WI38 (cell line): ENCODE measurements at regions not wholly inside any gene's neighbourhood (a gene's known extent, or its start where the extent isn't known, plus 50 kb on each side); places are given as distances from the start of the nearest gene placed in this dataset.

Source experiments
- H3K4me3 ChIP-seq: 2 replicates; pipeline ENCODE4 v1.5.1; 2011; ENCODE audit warnings: low read depth, mild to moderate bottlenecking, control low read depth, low read length
- TF ChIP-seq, protein P1 (sequence below): IDR thresholded peaks from 2 replicates; pipeline ENCODE4 v1.5.1; 2012; ENCODE audit warnings: low read depth, mild to moderate bottlenecking, control low read depth, low read length

DNA sequence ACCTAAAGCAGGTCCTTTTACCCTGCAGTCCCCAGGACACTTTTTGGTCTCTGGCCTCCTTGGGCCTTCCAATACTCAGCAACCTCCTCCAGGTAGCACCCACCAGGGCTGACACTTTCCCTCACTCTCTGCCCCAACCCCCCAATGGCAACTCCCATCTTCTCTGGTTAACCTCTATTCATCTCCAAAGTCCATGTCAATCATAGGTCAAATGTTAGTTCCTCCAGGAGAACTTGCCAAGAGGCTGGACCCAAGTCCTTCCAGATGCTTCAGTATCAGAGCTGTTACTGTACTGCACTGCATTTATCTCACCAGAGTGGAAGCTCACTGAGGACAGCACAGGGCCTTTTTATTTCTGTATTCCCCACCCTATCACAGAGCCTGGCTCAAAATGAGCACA is 295.0 kb upstream of the KLF14 start:
- TF ChIP-seq, protein P1, sequence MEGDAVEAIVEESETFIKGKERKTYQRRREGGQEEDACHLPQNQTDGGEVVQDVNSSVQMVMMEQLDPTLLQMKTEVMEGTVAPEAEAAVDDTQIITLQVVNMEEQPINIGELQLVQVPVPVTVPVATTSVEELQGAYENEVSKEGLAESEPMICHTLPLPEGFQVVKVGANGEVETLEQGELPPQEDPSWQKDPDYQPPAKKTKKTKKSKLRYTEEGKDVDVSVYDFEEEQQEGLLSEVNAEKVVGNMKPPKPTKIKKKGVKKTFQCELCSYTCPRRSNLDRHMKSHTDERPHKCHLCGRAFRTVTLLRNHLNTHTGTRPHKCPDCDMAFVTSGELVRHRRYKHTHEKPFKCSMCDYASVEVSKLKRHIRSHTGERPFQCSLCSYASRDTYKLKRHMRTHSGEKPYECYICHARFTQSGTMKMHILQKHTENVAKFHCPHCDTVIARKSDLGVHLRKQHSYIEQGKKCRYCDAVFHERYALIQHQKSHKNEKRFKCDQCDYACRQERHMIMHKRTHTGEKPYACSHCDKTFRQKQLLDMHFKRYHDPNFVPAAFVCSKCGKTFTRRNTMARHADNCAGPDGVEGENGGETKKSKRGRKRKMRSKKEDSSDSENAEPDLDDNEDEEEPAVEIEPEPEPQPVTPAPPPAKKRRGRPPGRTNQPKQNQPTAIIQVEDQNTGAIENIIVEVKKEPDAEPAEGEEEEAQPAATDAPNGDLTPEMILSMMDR, result no peak
- no peak overlapping the region for H3K4me3 ChIP-seq

DNA sequence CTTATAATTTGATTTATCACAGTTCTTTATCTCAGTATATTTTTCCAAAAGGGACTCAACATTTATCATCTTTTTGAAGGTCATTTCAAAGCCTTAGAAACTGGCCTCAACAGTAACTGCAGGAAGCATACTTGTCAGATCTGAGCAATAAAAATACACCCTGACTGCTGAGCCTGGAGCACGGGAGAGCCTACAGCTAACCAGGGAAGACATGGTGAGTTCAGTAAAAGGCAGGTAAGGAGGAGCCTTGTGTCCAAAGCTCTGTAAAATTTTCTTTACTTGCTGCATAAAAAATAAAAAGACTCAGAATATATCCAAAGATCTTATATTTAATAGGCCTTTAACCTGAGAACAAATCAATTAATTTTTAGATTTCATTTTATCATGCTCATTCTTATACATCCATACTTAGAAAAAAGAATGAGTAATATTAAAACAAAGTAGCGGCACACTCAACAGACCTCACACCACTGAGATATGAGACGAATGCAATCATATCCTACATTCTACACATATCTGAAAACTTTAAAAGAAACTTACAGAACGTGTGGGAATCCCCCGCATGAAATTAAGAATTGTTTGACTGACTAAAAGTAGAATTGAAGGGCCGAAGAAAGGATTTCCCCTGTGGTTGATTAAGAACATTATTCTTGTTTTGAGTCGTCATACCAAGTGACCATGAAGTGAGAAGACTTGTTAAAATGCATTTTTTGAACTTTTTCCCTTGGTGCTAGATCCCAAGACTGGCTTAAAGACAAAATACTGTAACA is 296.4 kb upstream of the MKLN1 start:
- TF ChIP-seq, protein P1, result no peak
- no peak overlapping the region for H3K4me3 ChIP-seq

DNA sequence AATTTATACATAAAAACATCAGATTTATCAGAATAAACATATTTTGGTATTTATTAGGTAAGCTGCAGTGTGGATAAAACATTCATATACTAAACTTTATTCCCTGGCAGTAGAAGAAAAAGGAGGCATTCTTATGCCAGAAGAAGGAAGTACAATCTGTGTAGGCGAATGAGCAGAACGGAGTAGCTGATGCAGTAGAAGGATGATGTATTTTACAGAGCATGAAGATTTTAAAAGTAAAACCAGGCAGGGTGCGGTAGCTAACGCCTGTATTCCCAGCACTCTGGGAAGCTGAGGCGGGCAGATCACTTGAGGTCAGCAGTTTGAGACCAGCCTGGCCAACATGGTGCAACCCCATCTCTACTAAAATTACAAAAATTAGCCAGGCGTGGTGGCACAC is 294.9 kb upstream of the MKLN1 start:
- H3K4me3 ChIP-seq, result no peak overlapping the region
- TF ChIP-seq, protein P1, result no peak

DNA sequence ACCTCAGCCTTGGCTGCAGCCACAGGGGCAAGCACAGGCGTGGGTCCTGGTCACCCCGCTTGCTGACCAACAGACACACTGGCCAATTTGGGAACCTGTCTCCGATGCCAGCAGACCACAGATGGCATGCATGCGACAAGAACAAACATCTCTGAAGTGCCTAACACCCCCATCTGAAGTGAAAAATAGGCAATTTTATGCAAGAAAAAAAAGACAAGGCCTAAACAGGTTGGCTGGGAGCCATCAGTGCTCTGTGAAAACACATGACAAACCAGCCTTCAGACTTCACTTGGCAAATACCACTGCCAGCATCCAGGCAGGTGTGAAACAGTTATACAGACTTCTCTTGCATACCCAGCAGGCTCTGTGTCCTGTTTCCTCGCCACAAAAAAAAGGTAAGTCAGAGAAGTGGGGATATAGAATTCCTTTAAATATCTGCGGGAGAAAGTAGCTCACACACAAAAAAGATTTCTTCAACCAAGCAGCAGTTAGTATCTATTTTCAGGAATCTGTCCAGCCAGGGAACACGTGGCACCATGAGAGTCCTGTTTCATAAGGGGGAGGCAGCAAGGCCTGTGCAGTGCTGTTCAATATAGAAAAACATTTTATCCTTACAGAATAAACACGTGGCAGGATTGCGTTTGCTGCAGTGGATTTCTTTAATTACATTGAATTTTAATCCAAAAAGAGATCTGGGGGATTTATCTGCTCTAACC is 293.4 kb upstream of the MKLN1 start:
- TF ChIP-seq, protein P1, result no peak
- H3K4me3 ChIP-seq, result no peak overlapping the region

DNA sequence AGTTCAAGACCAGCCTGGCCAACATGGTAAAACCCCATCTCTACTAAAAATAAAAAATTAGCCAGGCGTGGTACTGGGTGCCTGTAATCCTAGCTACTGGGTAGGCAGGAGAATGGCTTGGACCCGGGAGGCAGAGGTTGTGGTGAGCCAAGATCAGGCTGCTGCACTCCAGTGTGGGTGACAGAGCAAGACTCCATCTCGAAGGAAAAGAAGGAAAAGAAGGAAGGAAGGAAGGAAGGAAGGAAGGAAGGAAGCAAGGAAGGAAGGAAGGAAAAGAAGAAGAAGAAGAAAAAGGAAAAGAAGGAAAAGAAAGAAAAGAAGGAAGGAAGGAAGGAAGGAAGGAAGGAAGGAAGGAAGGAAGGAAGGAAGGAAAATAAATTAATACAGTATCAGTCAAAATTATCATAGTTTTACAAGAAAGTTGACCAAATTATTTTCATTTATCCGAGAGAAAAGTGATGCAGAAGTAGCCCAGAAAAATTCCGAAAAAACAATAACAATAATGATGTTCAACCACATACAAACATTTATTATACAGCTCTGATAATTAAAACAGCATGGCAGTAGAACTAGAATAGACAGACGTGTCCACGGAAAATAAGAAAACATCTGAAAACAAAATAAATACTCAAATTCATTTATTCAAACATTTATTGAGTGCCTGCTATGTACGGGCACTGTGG is 292.4 kb upstream of the MKLN1 start:
- H3K4me3 ChIP-seq, result no peak overlapping the region
- TF ChIP-seq, protein P1, result no peak

DNA sequence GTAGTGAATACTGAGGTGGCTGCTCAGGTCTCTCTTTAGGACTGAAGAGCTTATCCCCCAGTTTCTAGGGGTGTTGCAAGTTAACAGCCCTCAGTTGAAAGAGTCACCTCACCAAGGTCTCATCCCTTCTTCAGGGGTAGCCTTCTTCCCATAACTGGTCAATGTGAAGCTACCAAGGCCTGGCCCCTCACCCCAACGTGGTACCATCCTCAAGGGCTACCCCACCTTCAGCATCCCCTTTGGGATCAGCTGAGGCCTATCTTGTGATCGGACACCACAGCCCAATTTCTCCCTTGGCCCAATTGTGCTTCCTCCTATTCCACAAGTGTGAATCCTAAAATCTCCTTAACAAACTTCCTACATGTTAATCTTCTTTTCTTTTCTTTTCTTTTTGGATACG is 289.5 kb upstream of the MKLN1 start:
- TF ChIP-seq, protein P1, result no peak
- no peak overlapping the region for H3K4me3 ChIP-seq

DNA sequence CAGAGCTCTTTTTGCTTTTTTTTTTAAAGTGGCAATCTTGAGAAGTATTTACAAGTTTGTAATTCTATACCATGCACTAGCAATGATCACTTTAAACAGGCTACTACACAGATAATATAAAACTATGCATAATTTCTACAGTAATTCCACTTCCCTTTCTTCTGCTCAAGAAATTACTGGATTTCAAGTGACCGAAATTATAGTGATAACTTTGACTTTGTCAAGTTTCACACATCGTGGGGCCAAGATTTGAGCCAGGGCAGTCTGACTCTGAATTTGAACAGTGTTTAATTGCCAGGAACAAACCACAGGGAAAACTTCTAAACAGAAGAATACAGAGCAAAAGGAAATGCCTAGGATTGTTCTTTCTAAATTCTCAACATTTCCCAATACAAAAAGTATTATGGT is 288.3 kb upstream of the MKLN1 start:
- TF ChIP-seq, protein P1, result no peak

More for the DNA sequence above, 288.3 kb upstream of the MKLN1 start:
- H3K4me3 ChIP-seq, result no peak overlapping the region
